HepG2 (cell line): ENCODE measurements at regions not wholly inside any gene's neighbourhood (a gene's known extent, or its start where the extent isn't known, plus 50 kb on each side); places are given as distances from the start of the nearest gene placed in this dataset.

ENCODE experiments used
- ATAC-seq: fragments of 200-7000 bp; cut with Tn5 transposase; 3 replicates; pipeline ENCODE4 v1.9.1; 2020; ENCODE audit warnings: mild to moderate bottlenecking, moderate library complexity
- BruUV-seq: library from RNA; stranded (reverse); fragments of 400-500 nt; replicated peaks from 2 replicates; lab custom pipeline; 2021; lab: Mats Ljungman, UMichigan
- CTCF ChIA-PET: fragments of 300-600 bp; formaldehyde crosslinking; extraction: SDS; loops from one replicate; lab custom pipeline; 2021; ENCODE audit warnings: low total read pairs, inconsistent platforms, low intra/inter-chr PET ratio; lab: Yijun Ruan, JAX
- POLR2A ChIA-PET: fragments of 350-600 bp; sonication (Branson Sonifier 250); formaldehyde crosslinking; loops from one replicate; lab custom pipeline; 2020; ENCODE audit warnings: antibody characterized with exemption, inconsistent platforms; lab: Yijun Ruan, JAX
- DNase-seq: peaks from one replicate; pipeline ENCODE4 v3.0.0-alpha.2; 2015; ENCODE audit warnings: low spot score
- FAIRE-seq: peaks from 3 replicates; lab custom pipeline; 2011; peaks lifted over from hg19 to GRCh38; lab: Jason Lieb, UNC
- H2AFZ ChIP-seq: one replicate; pipeline ENCODE4 v1.6.1; 2011; ENCODE audit warnings: low read length, inconsistent platforms
- H3K27ac ChIP-seq: fragments of 300-600 bp; 3 replicates; pipeline ENCODE4 v1.8.0; 2011; ENCODE audit warnings: mixed run types, mild to moderate bottlenecking, mixed read lengths, low read length, inconsistent platforms; ENCODE audit not compliant: insufficient read depth; ENCODE audit errors: extremely low read length
- H3K27me3 ChIP-seq, 2 experiments: fragments of 200-600 bp in 1 of 2; 2 replicates in 1 of 2; 3 replicates in 1 of 2; pipeline versions ENCODE4 v1.6.0 to v1.8.0; 2011; ENCODE audit warnings: low read length in 2 of 2, mild to moderate bottlenecking in 2 of 2, moderate library complexity in 2 of 2, inconsistent platforms in 1 of 2; ENCODE audit not compliant: insufficient read depth in 2 of 2, control insufficient read depth in 1 of 2
- H3K36me3 ChIP-seq, 2 experiments: fragments of 200-600 bp in 1 of 2; replicated peaks in 1 of 2; 2 replicates in 1 of 2; 3 replicates in 1 of 2; pipeline versions ENCODE4 v1.5.1 to v1.8.0; 2011; ENCODE audit warnings: low read length in 2 of 2, inconsistent platforms in 1 of 2; ENCODE audit not compliant: insufficient read depth in 2 of 2, control insufficient read depth in 1 of 2
- H3K4me1 ChIP-seq: 2 replicates; pipeline ENCODE4 v1.5.1; 2012; ENCODE audit warnings: low read length, inconsistent platforms; ENCODE audit not compliant: insufficient read depth
- H3K4me2 ChIP-seq: 2 replicates; pipeline ENCODE4 v1.6.0; 2011; ENCODE audit warnings: low read depth, low read length, inconsistent platforms
- H3K4me3 ChIP-seq, 3 experiments: fragments of 200-600 bp in 1 of 3; sonication (generic), shearing (Covaris generic) in 1 of 3; replicated peaks in 1 of 3; 2 replicates each; pipeline ENCODE4 v1.5.1; 2011 to 2016; ENCODE audit warnings: low read length in 3 of 3, inconsistent platforms in 2 of 3, low read depth in 2 of 3, mild to moderate bottlenecking in 2 of 3, control low read depth in 1 of 3, mixed read lengths in 1 of 3; ENCODE audit not compliant: insufficient read depth in 1 of 3
- H3K79me2 ChIP-seq: one replicate; pipeline ENCODE4 v1.6.1; 2011; ENCODE audit warnings: low read length, inconsistent platforms; ENCODE audit not compliant: insufficient read depth
- H3K9ac ChIP-seq: 2 replicates; pipeline ENCODE4 v1.6.0; 2011; ENCODE audit warnings: mild to moderate bottlenecking, low read depth, low read length, inconsistent platforms; ENCODE audit not compliant: insufficient read depth
- H3K9me3 ChIP-seq: 2 replicates; pipeline ENCODE4 v1.5.1; 2012; ENCODE audit warnings: mild to moderate bottlenecking, low read length
- H4K20me1 ChIP-seq: 2 replicates; pipeline ENCODE4 v1.6.0; 2011; ENCODE audit warnings: inconsistent platforms, mild to moderate bottlenecking, low read length, moderate library complexity; ENCODE audit not compliant: insufficient read depth
- DMAP1 ChIP-seq: IDR thresholded peaks from 2 replicates; pipeline ENCODE4 v1.6.1; 2016
- GTF3A ChIP-seq: sonication (generic); formaldehyde crosslinking; conservative IDR thresholded peaks from 2 replicates; pipeline ENCODE4 v1.4.0; 2020; ENCODE audit warnings: mild to moderate bottlenecking, missing genetic modification reagents
- HMGA1 ChIP-seq: sonication (generic); formaldehyde crosslinking; conservative IDR thresholded peaks from 2 replicates; pipeline ENCODE4 v1.4.0; 2020; ENCODE audit warnings: missing genetic modification reagents
- NFIC ChIP-seq: IDR thresholded peaks from 2 replicates; pipeline ENCODE4 v1.6.1; 2012; ENCODE audit warnings: mild to moderate bottlenecking, low read length, inconsistent platforms
- TCF7 ChIP-seq: sonication (generic); IDR thresholded peaks from 2 replicates; pipeline ENCODE4 v1.6.1; 2016; ENCODE audit warnings: antibody characterized with exemption, low read depth
- TSC22D2 ChIP-seq: sonication (generic); formaldehyde crosslinking; IDR thresholded peaks from 2 replicates; pipeline ENCODE4 v1.5.1; 2020; ENCODE audit warnings: missing genetic modification reagents, mild to moderate bottlenecking, borderline replicate concordance
- ZNF563 ChIP-seq: sonication (generic); formaldehyde crosslinking; IDR thresholded peaks from 2 replicates; pipeline ENCODE4 v1.8.0; 2022; ENCODE audit warnings: mild to moderate bottlenecking, moderate library complexity, missing genetic modification reagents
- ZNF746 ChIP-seq: sonication (generic); formaldehyde crosslinking; IDR thresholded peaks from 2 replicates; pipeline ENCODE4 v1.8.0; 2022; ENCODE audit warnings: mild to moderate bottlenecking, missing genetic modification reagents
- ZNF747 ChIP-seq: sonication (generic); formaldehyde crosslinking; IDR thresholded peaks from 2 replicates; pipeline ENCODE4 v1.8.1; 2023; ENCODE audit warnings: missing genetic modification reagents, mild to moderate bottlenecking, borderline replicate concordance
- ZNF766 ChIP-seq: sonication (generic); formaldehyde crosslinking; IDR thresholded peaks from 2 replicates; pipeline ENCODE4 v1.5.0; 2020; ENCODE audit warnings: missing genetic modification reagents, borderline replicate concordance
- WGBS: methylation state at CpG from one replicate; pipeline ENCODE4 v1.1.6; 2017; ENCODE audit warnings: low lambda C conversion rate; 5-methylcytosine and 5-hydroxymethylcytosine counted together
- in situ Hi-C: cut with HindIII; loops from 2 replicates; pipeline ENCODE4 v1.10.0; 2017; ENCODE audit warnings: low pct_unique_long_range_greater_than_20kb; ENCODE audit not compliant: extremely low pct_ligation_motif_present
- intact Hi-C: fragments of 100-400 bp; cut with micrococcal nuclease; formaldehyde crosslinking; loops from one replicate; pipeline ENCODE4 v1.10.0; 2022; ENCODE audit not compliant: unreplicated experiment
- TF ChIP-seq, protein P1 (sequence below): sonication (generic); formaldehyde crosslinking; IDR thresholded peaks from 2 replicates; pipeline ENCODE4 v1.5.1; 2020; ENCODE audit warnings: missing genetic modification reagents, mild to moderate bottlenecking, borderline replicate concordance

DNA sequence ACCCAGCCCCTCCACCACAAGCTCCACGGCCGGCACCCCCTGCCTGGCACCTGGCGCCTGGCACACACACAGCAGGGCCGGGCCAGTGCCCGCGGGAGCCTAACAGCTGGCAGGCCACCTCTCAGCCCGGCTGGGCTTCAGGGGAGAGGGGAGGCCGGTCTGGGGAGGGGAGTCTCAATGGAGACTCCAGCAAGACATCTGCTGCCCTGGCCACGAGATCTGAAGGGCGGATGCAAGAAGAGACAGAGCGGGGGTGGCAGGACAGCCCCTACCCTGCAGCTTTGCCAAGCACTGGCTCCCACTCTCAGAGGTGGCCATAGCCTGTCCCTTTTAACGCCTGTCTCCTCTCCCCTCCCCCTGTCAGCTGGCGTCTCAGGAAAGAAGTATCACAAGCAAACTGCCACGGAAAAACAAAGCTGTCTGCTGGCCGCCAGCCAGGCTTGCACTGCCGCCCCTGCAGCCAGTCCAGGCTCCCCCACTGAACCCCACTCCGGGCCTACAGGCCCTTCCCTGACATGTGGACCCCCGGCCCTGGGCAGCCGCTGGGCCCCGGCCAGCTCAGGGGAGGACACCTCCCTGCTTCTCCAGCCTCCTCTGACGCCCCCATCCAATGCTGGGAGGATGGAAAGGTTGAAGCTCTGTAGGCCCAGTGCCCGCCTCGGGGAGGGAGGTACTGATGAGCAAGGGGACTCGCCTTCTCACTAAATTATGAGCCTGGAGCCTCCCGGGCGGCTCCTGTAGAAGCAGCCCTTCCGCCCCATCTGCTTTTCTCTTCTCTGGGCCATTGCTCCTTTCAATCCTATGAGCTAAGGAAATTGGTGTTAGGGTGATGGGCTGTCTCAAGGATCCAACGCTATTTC is 178.4 kb downstream of the ARHGAP12 start:
- WGBS: 41% methylated on average over 16 of the region's 28 CpGs
- BruUV-seq: no TSS peak
- no peaks in the 10 kb centered on the region for H3K36me3 ChIP-seq
- in situ Hi-C loops (loop anchor here (25.0 kb wide), 1 partner anchor 963 kb away; no protein-coding TSS in a partner anchor), intact Hi-C loops (no loop called here)
- TF ChIP-seq HMGA1 (no peak), NFIC (no peak), GTF3A (CRISPR knock-in tag) (no peak)
- TF ChIP-seq, protein P1, sequence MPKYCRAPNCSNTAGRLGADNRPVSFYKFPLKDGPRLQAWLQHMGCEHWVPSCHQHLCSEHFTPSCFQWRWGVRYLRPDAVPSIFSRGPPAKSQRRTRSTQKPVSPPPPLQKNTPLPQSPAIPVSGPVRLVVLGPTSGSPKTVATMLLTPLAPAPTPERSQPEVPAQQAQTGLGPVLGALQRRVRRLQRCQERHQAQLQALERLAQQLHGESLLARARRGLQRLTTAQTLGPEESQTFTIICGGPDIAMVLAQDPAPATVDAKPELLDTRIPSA (CRISPR knock-in tag): no peak
- FAIRE-seq (no peak), ATAC-seq (no peak), DNase-seq (no peak)
- H3K4me3 ChIP-seq: no peak overlapping the region
- H2AFZ ChIP-seq: no peak overlapping the region
- ChIA-PET CTCF (no interaction called here), POLR2A (no interaction called here)
- H3K79me2 ChIP-seq: no peaks in the 10 kb centered on the region
- no peak overlapping the region for H3K4me2 ChIP-seq
- H3K27ac ChIP-seq: no peak overlapping the region
- H3K4me1 ChIP-seq: peaks cover 11% of the 10 kb centered on the region; the same call in 1 of the 2 replicates
- no peaks in the 10 kb centered on the region for H3K9me3 ChIP-seq
- H3K9ac ChIP-seq: no peak overlapping the region
- no peaks in the 10 kb centered on the region for H4K20me1 ChIP-seq
- H3K27me3 ChIP-seq: peaks cover 6 to 43% of the 10 kb centered on the region in 2 experiments; a peak in 4 of 5 replicates

DNA sequence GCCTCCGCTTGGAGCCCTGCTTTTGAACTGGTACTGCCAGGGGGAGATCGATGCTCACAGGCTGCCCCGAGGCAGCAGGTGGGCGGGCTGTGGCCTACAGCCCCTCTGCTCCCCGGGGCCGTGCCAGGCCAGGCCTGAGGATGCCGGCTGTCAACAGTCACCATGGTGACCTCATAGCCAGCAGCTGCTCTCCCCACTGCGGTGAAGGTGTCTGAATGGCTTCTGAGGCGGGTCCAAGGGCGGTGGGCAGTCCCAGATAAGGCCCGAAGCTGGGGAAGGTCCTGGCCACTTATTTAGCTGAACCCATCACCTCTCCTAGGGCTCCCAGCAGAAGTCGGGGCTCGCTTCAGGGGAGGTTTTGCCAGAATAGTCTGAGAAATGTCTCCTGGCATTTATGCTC is 179.3 kb downstream of the ARHGAP12 start:
- ATAC-seq (no peak), DNase-seq (no peak)
- ChIA-PET CTCF (no interaction called here), POLR2A (no interaction called here)
- Histone ChIP-seq H2AFZ (no peak overlapping the region), H3K36me3 (no peaks in the 10 kb centered on the region), H3K4me3 (no peak overlapping the region), H3K4me1 (0 out of 2 replicates have a peak, but pooled peaks cover 2% of the 10 kb centered on the region)
- in situ Hi-C loops: no loop called here
- no TSS peak for BruUV-seq
- no peak for TF ChIP-seq ZNF747 (CRISPR knock-in tag)
- TF ChIP-seq ZNF563 (CRISPR knock-in tag): no peak
- TF ChIP-seq TSC22D2 (CRISPR knock-in tag): no peak
- TF ChIP-seq ZNF746 (CRISPR knock-in tag): no peak
- no peak for TF ChIP-seq ZNF766 (CRISPR knock-in tag)
- no peak for TF ChIP-seq TCF7
- TF ChIP-seq DMAP1: no peak
- TF ChIP-seq, all 625 proteins: peak for 0
- peaks cover 6 to 40% of the 10 kb centered on the region in 2 experiments; a peak in 4 of 5 replicates for H3K27me3 ChIP-seq
- H3K79me2 ChIP-seq: no peaks in the 10 kb centered on the region
- no peak overlapping the region for H3K4me2 ChIP-seq
- H4K20me1 ChIP-seq: no peaks in the 10 kb centered on the region
- no peaks in the 10 kb centered on the region for H3K9me3 ChIP-seq
- WGBS: 30% methylated on average over 9 of the region's 13 CpGs
- H3K27ac ChIP-seq: no peak overlapping the region
- intact Hi-C loops: no loop called here
- no peak overlapping the region for H3K9ac ChIP-seq
- FAIRE-seq: no peak
